ENCODE measurements at regions not wholly inside any gene's neighbourhood (a gene's known extent, or its start where the extent isn't known, plus 50 kb on each side); places are given as distances from the start of the nearest gene placed in this dataset.

DNA sequence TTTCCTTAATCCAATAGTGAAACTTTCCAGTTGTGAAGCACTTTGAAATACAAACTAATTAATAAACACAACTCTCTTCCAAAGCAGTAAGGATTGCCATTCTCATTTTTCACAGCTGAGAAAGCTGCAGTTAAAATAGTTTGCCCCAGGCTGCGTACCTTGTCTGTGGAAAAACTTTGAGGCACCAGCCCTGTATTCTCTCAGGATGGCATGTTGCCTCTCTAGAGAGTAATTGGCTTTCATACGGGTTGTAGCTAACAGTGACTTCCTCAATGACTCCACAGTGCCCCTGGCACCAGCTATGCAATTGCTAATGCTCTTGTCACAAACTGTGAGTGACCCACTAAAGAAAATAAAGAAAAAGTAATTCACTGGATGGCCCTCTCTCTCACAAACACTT is 345.7 kb downstream of the MTX2 start:
- DNase-seq: no peak

DNA sequence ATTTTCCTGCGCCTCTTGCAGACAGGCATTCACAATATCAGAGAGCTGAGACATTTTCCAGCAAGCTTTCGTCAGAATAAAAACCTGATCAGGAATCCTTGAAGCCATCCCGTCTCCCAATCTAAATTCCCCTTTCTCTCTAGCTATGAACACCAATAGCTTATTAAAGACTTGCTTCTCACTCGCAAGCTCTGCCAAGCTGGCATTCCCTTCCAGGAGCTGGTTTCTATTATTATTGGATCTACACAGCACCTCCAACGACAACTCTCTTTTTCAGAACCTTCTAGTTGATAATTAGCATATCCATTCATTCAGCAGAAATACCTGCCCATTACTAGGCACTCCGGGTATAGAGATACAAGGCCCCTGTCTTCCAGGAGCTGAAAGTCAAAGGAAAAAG is 350.3 kb downstream of the MTX2 start:
- no peak for DNase-seq

DNA sequence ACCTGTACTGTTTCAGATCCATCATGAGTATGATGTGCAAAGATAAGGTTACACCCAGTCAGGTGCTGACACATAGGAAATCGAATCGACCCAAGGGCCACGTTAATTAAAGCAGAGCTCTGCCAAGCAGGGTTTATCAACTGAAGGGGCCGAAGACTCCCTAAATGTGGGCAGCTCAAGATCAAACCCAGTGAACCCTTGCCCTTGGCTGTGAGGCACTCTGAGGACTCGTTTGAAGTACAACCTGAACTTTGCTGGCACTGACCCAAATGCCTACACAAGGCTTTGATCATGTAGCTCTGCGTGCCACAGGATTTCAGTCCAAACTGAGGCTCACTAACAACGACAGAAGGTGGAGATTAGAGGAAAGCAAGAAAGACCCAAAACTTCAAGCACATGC is 352.1 kb downstream of the MTX2 start:
- no peak for DNase-seq

DNA sequence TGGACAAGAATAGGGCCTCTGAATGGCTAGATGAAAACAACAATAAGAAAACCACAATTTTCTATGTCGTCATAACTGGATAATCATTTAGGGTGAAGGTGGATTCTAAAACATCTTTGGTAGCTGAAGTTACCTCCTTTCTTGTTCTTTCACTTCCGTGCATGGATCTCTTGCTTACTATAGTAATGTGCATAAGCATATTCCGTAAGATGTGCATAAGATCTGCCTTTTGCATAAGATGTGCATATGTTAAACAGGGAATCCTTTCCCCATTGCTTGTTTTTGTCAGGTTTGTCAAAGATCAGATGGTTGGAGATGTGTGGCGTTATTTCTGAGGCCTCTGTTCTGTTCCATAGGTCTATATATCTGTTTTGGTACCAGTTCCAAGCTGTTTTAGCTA is 353.6 kb downstream of the MTX2 start:
- DNase-seq: no peak

DNA sequence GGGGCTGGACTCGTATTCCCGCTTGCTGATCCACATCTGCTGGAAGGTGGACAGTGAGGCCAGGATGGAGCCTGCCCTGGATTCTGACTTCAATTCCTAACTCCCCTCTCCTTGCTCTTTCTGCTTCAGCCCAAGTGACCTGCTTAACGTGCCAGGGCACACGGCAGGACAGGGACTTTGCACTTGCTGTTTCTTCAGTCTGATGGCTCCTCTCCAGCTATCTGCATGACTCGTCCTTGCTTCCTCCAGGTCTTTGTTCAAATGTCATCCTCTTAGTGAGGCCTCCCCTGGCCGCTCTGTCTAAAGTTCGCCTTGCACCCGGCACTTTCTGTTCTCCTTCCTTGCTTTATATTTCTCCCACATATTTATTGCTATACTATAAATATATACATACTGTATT is 357.6 kb downstream of the MTX2 start:
- DNase-seq: no peak

DNA sequence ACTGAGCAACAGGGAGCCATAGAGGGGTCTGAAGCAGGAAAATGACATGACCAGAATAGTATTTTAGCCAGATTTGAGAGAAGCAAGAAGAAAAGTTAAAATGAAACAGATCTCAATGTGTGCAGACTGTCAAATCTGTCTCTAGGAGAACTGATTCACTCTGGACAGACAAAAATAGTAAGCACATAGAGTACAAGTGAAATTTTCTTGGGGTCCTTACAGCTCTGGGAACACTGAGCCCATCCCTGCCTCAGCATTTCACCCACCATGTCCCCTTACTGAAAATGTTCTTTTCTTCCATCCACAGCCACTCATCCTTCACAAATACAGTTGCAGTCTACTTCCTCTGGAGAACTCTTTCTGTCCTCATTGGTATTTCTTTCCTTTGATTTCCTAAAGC is 359.2 kb downstream of the MTX2 start:
- no peak for DNase-seq

DNA sequence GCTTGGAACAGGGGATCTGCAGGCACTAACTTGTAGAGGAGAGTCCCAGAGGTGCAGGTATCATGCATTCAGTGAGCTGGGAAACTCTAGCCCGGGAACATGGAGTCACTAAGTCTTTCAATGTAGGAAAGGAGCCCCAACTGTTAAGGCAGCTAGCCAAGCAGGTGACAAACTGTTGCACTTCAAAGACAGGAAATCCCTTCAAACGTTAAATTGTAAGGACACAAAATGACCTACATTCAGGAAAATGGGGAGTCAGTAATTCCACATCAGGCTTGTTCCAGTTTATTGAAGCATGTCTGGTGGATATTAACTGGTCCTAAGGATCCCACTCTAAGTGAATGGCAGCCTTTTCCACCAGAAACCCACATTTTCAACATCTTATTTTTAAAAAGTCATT is 364.5 kb downstream of the MTX2 start:
- no peak for DNase-seq

DNA sequence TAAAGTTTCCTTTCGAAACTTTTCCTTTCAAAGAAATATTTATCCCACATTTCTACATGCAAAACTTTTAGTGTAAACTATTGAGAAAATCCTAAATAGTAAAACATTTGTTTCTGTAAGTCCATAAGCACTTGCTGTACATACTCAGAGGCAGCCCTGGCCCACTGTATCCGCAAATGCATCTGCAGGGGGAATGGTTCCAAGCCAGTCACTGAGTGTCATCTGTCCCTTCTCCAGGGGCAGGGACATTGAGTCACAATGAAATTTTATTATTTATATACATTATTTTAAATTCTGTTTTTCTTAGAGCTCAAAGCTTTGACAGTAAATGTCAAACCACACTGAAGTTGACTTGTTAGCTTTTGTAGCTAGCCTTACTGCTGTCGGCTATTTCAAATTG is 367.2 kb downstream of the MTX2 start:
- DNase-seq: no peak

DNA sequence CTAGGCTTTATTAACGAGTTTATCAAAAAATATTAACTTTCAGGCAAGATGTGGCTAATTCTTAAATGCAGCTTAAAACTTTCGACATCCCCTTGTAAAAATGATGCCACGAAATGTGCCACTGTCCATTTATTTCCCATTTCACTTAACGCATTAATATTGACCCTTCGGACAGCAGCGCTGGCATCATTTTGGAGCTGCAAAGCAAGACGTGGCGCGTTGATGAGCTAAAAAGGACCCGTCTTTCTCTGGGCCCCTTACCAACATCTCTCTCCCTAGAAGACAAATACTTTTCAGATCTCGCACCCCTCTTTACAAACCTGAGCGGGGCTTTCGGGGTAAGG is 367.9 kb downstream of the MTX2 start:
- DNase-seq: no peak

DNA sequence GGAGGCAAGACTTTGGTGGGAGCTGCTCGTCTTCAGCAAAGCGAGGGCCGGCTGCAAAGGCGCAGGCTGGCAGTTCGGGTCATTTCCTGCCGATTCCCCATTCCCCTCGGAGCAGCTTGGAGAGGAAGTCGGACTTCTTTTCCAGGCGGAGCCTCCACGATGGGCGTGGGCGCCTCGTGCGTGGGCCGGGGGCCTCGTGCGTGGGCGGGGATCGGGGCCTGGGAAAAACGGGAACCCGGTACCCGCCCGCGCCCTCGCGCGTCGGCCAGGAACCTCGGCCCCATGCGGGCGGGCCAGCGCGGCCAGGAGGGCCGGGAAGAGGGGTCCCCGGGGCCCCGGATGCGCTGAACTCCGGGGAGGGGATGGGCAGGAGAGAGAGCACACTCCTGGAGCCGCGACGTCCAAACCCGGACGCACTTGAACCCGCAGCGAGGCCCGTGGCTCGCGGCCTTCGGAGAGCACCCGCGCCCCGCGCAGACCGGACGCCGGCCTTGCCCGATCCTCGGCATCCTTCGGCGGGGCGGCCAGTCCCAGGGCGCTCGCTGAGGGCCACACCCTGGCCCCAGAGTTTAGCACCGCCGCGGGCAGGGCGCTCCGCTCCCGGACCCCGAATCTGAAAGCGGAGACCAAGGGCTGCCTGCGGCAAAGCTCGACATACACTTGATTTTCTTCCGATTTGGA is 368.4 kb downstream of the MTX2 start:
- DNase-seq: peak; percentile 70 to 88 (median 83)

DNA sequence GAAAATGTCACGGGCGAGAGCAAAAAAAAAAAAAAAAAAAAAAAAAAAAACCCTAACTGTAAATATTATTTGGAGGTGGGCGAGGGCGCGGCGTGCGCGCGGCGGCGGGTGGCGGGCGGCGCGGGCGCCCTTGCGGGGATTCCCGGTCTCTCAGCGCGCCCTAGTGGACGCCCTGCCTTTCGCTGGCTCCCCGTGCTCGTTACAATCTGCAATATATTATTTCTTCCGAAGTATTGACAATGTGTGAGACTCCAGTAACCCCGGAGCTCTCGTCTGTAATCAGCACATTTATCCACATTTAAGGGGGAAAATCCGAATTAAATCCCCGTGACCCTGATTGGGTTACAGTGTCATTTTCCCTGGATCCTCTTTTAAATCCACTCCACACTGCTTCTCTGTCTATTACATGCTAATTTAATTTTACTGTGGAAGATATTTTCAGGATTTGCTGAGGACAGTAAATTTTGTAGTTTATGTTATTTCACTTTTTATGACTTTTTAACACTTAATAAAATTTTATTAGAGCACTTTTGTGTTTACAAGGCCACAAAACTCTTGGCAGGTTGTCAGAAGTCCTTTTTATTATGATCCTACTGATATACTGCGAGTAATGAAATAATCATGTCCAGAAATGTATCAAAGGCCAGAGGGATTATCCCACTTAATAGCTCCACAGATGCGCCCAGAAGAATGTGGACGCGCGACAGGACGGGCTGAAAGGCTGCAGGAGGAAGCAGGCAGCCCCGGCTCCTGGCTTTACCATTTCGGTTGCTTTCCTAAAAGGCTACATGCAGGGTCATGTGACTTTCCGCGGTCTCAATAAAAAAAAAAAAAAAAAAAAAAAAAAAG is 369.1 kb downstream of the MTX2 start:
- DNase-seq: peak; percentile 67 to 87 (median 77)

DNA sequence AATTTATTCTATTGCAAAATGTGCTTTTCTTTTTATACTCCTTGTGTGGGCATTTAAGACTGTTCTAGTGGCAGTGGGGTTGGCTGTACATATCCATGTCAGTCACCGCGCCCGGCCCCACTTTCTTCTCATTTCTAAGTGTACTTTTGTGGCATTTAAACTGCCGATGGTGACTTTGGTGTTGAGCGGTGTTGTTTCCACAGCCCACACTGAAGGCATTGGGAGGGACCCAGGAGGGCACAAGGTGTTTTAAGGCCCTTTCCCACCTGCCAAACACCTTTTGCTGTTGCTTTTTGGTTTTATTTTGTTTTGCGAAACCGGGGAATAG is 369.7 kb downstream of the MTX2 start:
- DNase-seq: no peak

DNA sequence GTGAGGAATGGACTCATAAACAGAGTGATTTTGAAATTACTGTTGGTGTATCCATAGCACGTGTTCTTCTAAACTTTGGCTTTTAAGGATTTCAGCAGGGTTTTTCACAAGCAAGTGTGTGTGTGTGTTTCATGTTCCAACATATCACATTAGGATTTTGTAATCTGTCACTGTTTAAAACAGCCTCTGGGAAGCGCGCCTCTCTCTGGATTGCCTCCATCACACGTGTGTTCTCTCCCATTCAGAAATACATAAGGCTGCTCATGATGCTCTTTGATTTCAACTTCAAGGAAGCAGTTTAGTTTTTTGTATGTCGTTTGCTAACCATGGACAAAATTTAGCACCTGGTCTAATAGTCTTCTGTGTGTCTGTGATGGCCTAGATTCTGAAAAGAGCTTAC is 370.4 kb downstream of the MTX2 start:
- DNase-seq: no peak

DNA sequence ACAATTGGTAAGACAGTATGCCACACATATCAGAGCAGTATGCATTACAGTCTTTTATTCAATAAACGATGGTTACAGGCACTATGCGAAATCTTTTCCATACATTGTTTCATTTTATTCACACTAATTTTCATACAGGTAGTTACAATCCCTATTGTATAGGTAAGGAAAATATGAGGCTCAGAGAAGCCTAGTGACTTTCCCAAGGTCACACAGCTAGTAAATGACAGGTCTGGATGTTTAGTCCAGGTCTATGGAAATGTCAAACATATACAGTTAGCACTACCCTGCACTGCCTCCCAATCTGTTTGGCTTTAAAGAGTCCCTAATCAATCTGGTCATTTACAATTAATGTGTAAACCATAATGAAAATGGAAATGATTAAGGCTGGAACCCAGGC is 372.2 kb downstream of the MTX2 start:
- DNase-seq: no peak

DNA sequence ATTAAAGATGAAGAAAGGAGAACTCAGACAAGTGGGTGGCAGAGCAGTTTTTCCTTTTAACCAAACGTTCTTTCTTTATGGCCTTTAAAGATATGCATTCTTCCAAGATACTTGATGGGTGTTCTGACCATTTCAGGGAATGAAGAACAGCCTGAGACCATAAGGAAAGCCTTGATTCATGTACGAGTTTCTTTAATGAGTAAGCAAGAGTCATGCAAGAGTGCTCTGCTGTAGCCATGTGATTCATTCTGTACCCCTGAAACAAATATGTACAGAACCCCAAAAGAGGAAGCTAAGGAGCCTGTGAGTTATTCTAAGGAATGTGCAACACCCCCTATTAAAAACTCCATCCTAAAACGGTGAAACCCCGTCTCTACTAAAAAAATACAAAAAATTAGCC is 372.8 kb downstream of the MTX2 start:
- DNase-seq: peak in 2 of 3 donors; percentile 32 to 35

DNA sequence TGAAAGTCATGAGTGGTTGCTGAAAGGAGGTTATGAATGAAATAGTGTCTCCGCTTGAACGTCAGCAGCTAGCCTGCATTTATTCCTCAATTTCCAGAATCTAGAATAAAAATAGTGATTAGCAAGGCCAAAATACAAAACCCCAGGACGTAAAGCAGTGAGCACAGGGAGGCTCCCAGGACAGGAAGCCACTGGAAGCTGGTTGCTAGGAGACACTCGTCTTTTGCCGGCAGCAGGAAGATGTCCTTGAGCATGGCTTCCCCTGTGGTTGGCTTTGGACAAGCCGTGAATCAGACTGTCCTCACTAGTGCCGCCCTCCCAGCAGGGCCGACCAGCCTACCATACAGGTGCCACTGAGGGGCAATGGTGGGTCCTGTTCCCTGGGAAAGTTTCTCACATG is 374.4 kb downstream of the MTX2 start:
- DNase-seq: no peak

DNA sequence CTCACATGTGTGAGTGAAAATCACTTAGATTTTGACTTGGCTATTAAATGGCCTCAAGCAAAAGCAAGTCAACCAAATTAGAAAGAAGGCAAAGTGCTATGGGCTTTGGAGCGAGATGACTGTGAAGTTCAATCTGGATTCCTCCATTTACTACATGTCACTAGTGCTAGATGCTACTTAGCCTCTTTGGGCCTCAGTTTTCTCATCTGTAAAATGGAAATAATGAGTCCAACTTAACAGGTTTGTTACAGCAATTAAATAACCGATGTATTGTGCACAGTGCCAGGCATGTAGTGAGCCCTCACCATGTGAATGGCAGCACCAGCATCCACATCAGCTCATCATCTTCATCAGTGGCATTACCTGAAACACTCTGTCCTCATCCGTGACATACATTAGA is 376.3 kb downstream of the MTX2 start:
- DNase-seq: no peak

DNA sequence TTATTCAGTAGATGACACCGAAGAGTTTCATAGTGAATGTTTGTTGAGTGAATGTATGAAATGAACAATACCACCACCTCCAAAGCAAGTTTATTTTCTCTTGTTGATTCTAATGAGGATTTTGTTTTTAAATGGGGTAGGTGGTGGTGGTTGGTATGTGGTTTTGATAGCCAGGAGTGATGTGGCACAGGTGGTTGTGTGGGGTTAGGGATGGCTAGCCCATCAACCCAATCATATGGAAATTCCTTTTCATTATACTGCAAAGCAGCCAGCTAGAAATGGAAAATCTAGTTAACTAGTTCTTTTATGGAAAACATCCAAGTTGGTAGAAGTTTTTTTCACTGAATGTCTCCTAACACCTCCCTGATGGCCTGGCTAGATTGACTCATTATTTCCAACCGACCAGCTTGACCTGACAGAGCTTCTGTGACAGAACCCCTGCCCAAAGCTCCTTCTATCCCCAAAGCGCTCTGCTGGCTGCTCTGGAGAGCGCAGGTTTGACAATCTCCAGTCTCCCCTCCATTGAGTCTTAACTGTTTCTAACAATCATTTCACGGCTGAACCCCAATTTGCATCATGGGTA is 376.9 kb downstream of the MTX2 start:
- DNase-seq: no peak

DNA sequence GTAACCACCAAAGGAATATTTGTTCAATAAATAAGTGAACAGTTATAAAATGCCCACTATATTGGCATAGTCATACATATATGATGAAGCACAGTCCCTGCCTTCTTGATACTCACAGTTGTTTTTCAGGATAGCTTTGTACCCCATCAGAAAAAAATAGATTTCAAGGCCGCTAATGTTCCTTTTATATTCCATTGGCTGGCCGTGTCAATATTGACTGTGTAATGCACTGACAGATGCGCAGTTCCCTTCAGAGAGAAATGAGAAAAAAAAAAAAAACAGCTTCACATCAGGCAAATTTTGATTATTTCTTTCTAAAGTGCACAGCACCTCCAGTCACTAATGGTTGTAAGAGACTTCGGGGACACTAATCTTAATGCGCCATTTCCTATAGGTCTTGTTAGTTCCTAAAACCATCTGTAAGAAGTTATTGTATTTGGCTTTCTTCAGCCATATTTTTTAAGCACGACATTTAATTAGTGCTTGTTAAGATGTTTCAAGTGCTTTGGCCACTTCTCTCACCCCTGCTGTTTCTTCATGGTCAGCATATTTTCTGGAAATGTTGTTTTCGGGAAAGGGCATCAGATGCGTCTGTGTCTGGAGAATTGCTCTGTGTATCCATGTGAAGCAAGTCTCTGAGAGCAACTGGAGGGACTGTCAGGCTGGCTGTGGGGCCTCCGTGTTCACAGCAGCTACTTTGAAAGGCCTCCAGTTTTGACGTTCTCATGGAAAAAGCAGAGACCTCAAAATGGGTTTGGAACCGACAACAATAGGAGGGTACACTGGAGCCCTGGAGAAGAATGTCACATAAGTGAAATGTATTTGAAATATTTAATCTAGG is 378.3 kb downstream of the MTX2 start:
- no peak for DNase-seq

DNA sequence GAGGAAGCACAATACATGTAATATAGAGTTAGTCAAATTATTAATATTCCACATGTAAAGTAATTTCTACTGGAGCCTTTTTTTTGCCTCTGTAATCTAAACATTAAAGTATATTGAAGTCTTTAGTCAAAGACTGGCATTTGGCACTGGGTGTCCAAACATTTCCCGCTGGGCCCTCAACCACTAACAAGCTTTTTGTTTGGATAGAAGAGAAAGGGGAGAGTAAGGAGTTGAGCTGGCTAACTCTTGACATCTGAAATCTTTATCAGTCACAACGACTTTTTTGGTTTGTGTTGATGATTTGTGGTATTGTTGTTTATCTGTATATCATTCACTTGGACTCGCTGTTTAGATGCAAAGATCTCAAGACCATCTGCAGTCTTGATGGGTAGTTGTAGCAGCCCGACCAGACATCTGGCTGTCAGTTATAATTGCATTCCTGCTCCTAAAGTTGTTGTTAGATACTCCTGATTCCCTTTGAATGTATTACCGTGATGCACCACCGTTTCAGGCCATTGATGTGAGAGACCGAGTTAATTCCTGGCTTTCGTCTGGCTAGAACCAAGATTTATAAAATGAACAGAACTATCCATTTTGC is 379.6 kb downstream of the MTX2 start:
- no peak for DNase-seq

DNA sequence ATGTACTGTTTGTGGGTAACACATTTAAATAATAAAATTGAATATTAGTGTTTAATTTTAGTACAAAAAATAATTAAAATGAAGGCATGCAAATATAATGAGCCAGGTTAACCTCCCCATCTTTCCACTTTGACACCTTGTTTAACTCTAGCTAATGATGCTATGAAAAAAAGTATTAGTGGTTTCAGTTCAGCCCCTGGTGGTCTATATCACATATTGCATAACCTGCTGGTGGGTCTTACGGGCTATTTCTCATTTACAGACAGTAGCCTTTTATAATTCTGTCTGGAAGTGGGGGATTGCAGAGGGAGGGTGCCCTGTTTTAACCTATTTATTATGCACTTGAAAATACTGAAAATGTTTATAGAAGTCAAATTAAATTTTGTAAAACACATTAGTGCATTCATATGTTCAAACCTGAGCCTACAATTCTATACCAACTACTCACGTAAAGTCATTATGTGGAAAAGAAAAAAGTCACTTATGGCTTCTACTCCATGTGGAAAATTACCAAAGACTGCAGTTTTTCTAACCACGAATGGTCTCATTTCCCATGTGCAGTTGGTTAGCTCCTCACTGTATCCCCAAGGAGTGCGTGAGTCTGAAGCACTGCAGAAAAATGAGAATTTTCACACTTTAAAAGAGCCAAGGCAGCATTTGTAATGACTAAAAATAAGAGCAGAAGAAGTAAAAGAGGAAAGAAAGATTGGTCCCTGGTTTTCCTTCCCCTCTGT is 381.0 kb downstream of the MTX2 start:
- DNase-seq: no peak

DNA sequence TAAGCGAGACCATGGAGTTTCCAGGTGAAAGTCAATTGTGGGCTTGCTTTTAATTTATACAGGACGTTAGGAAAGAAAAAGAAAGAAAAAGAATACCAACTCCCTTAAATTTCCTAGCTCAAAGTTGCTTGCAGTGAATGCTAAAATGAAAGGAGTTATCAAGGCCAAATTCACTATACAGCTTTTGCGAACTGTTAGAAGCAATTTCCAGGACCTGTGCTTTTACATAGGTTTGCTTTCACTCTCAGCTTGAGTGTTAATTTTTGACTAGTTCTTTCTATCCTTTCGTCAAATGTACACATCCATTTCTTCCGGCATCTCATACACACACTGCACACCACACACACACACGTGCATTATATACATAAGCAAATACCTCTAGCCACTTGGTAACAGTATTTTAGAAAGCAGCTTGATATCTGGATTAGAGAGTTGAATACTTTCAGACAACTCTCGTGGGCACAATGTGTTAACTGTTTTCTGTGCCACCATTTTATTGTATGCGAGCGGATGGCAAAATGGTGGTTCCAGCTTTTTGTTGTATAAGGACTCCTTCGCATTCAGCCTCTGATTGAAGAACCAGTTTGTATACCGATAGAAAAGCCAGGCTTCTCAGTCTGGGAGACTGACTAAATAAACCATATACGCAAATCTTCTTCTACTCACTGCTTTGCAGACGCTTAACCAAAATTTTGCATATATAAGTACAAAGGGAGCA is 381.8 kb downstream of the MTX2 start:
- DNase-seq: no peak

All from suppressor macrophage treated with lipopolysaccharide for 1 hour (primary cell).